Hematopoietic multipotent progenitor cell treated with erythropoietin and hydrocortisone succinate and interleukin-3 and kit ligand, for 15 days (in vitro differentiated cells): ENCODE measurements at regions not wholly inside any gene's neighbourhood (a gene's known extent, or its start where the extent isn't known, plus 50 kb on each side); places are given as distances from the start of the nearest gene placed in this dataset.
A peak's percentile ranks its signal among the peaks of the same experiment; 100 is the strongest.

Experiments used
- DNase-seq: peaks from one replicate; pipeline ENCODE4 v3.0.0-alpha.2; 2015; ENCODE audit warnings: low spot score

GRCh38 chr7:12741951-12742575 lies 54.6 kb downstream of the ARL4A start:
- DNase-seq = no peak

GRCh38 chr7:12746211-12746610 lies 58.8 kb downstream of the ARL4A start:
- DNase-seq = no peak

- DNase-seq = no peak
Measured at GRCh38 chr7:12747687-12748306, 60.4 kb downstream of the ARL4A start.

- DNase-seq = no peak
Measured at GRCh38 chr7:12749069-12749468, 61.6 kb downstream of the ARL4A start.

GRCh38 chr7:12749746-12750145 lies 62.3 kb downstream of the ARL4A start:
- no peak for DNase-seq

GRCh38 chr7:12751764-12752163 lies 64.3 kb downstream of the ARL4A start:
- no peak for DNase-seq

GRCh38 chr7:12754179-12754578 lies 66.7 kb downstream of the ARL4A start:
- no peak for DNase-seq

- no peak for DNase-seq
Measured at GRCh38 chr7:12756821-12757220, 69.4 kb downstream of the ARL4A start.

GRCh38 chr7:12757443-12757842 lies 70.0 kb downstream of the ARL4A start:
- no peak for DNase-seq

GRCh38 chr7:12759151-12759550 lies 71.7 kb downstream of the ARL4A start:
- DNase-seq = no peak

- no peak for DNase-seq
Measured at GRCh38 chr7:12761111-12761510, 73.7 kb downstream of the ARL4A start.

GRCh38 chr7:12761691-12762090 lies 74.3 kb downstream of the ARL4A start:
- no peak for DNase-seq

GRCh38 chr7:12764458-12764891 lies 77.0 kb downstream of the ARL4A start:
- no peak for DNase-seq

GRCh38 chr7:12765431-12766100 lies 78.1 kb downstream of the ARL4A start:
- DNase-seq = no peak

GRCh38 chr7:12766416-12766815 lies 79.0 kb downstream of the ARL4A start:
- DNase-seq = no peak

- DNase-seq = no peak
Measured at GRCh38 chr7:12768948-12769347, 81.5 kb downstream of the ARL4A start.

- no peak for DNase-seq
Measured at GRCh38 chr7:12769444-12769843, 82.0 kb downstream of the ARL4A start.

GRCh38 chr7:12770227-12770975 lies 83.0 kb downstream of the ARL4A start:
- DNase-seq = no peak

GRCh38 chr7:12771378-12771877 lies 84.0 kb downstream of the ARL4A start:
- no peak for DNase-seq

GRCh38 chr7:12772768-12773167 lies 85.3 kb downstream of the ARL4A start:
- DNase-seq = no peak

GRCh38 chr7:12777257-12777656 lies 89.8 kb downstream of the ARL4A start:
- peak; percentile 35 for DNase-seq

GRCh38 chr7:12779947-12780346 lies 92.5 kb downstream of the ARL4A start:
- no peak for DNase-seq
